IPS-NIHi7 (cell line): ENCODE measurements at regions not wholly inside any gene's neighbourhood (a gene's known extent, or its start where the extent isn't known, plus 50 kb on each side); places are given as distances from the start of the nearest gene placed in this dataset.
"Not testable (repeated sequence)": the region's sequence is repeated elsewhere in the genome, so short reads cannot be mapped to it uniquely, and the experiment has no call there.

Source experiments
- DNase-seq: peaks from one replicate; pipeline ENCODE4 v3.0.0; 2012; ENCODE audit warnings: mixed read lengths; ENCODE audit errors: extremely low spot score

- no peak for DNase-seq
These were observed 248.3 kb upstream of the NEGR1 start for GRCh38 chr1:72530646-72531045.

GRCh38 chr1:72526926-72527325, 244.6 kb upstream of the NEGR1 start:
- no peak for DNase-seq

- DNase-seq = no peak
These were observed 241.7 kb upstream of the NEGR1 start for GRCh38 chr1:72524021-72524420.

GRCh38 chr1:72521659-72522058, 239.3 kb upstream of the NEGR1 start:
- DNase-seq = no peak

GRCh38 chr1:72516826-72517225, 234.5 kb upstream of the NEGR1 start:
- no peak for DNase-seq

- DNase-seq = no peak
These were observed 233.9 kb upstream of the NEGR1 start for GRCh38 chr1:72516264-72516663.

GRCh38 chr1:72498371-72498770, 216.0 kb upstream of the NEGR1 start:
- no peak for DNase-seq

- DNase-seq = no peak
These were observed 207.5 kb upstream of the NEGR1 start for GRCh38 chr1:72489801-72490200.

- DNase-seq = no peak
These were observed 203.5 kb upstream of the NEGR1 start for GRCh38 chr1:72485801-72486200.

GRCh38 chr1:72483846-72484357, 201.6 kb upstream of the NEGR1 start:
- DNase-seq = no peak

- DNase-seq = no peak
These were observed 200.5 kb upstream of the NEGR1 start for GRCh38 chr1:72482736-72483413.

GRCh38 chr1:72481420-72481970, 199.2 kb upstream of the NEGR1 start:
- no peak for DNase-seq

GRCh38 chr1:72466376-72466775, 184.0 kb upstream of the NEGR1 start:
- no peak for DNase-seq

GRCh38 chr1:72462186-72462905, 180.0 kb upstream of the NEGR1 start:
- no peak for DNase-seq

GRCh38 chr1:72442262-72442661, 159.9 kb upstream of the NEGR1 start:
- no peak for DNase-seq

- DNase-seq = no peak
These were observed 156.7 kb upstream of the NEGR1 start for GRCh38 chr1:72439036-72439435.

- DNase-seq = no peak
These were observed 155.9 kb upstream of the NEGR1 start for GRCh38 chr1:72438270-72438669.

- no peak for DNase-seq
These were observed 152.7 kb upstream of the NEGR1 start for GRCh38 chr1:72435025-72435424.

GRCh38 chr1:72434070-72434469, 151.7 kb upstream of the NEGR1 start:
- DNase-seq = no peak

- no peak for DNase-seq
These were observed 151.3 kb upstream of the NEGR1 start for GRCh38 chr1:72433591-72433990.

- no peak for DNase-seq
These were observed 150.4 kb upstream of the NEGR1 start for GRCh38 chr1:72432645-72433267.

GRCh38 chr1:72431810-72432209, 149.5 kb upstream of the NEGR1 start:
- no peak for DNase-seq

GRCh38 chr1:72428276-72428675, 145.9 kb upstream of the NEGR1 start:
- not testable (repeated sequence) for DNase-seq
